IMR-90 (cell line): ENCODE measurements at regions not wholly inside any gene's neighbourhood (a gene's known extent, or its start where the extent isn't known, plus 50 kb on each side); places are given as distances from the start of the nearest gene placed in this dataset.

ENCODE experiments used
- ATAC-seq: fragments of 200-7000 bp; cut with Tn5 transposase; 2 replicates; pipeline ENCODE4 v1.9.1; 2020; ENCODE audit warnings: low read depth, mild to moderate bottlenecking, moderate library complexity
- BruUV-seq: library from RNA; stranded (reverse); fragments of 400-500 nt; replicated peaks from 2 replicates; lab custom pipeline; 2021; lab: Mats Ljungman, UMichigan
- CTCF ChIA-PET: fragments of 300-600 bp; formaldehyde crosslinking; extraction: SDS; loops from one replicate; lab custom pipeline; 2021; ENCODE audit warnings: antibody characterized with exemption; lab: Yijun Ruan, JAX
- POLR2A ChIA-PET: fragments of 300-600 bp; sonication (Branson Sonifier 250); formaldehyde crosslinking; loops from one replicate; lab custom pipeline; 2022; ENCODE audit warnings: antibody characterized with exemption; ENCODE audit not compliant: unreplicated experiment; lab: Charles Lee
- DNase-seq: peaks from one replicate; pipeline ENCODE4 v3.0.0; 2013
- H2AFZ ChIP-seq: replicated peaks from 2 replicates; pipeline ENCODE3; 2013; ENCODE audit warnings: low read length, mild to moderate bottlenecking; ENCODE audit not compliant: poor library complexity
- H2AK5ac ChIP-seq: 2 replicates; pipeline ENCODE4 v1.6.1; 2013; ENCODE audit warnings: low read depth, low read length, inconsistent platforms
- H2AK9ac ChIP-seq: replicated peaks from 2 replicates; pipeline ENCODE3; 2013; ENCODE audit warnings: mild to moderate bottlenecking, low read depth, low read length, moderate library complexity; ENCODE audit not compliant: poor library complexity
- H2BK120ac ChIP-seq: 2 replicates; pipeline ENCODE4 v1.6.1; 2013; ENCODE audit warnings: low read depth, low read length, inconsistent platforms
- H2BK15ac ChIP-seq: 3 replicates; pipeline ENCODE4 v1.6.1; 2013; ENCODE audit warnings: low read depth, low read length, inconsistent platforms
- H2BK20ac ChIP-seq: 2 replicates; pipeline ENCODE4 v1.6.1; 2013; ENCODE audit warnings: low read depth, mild to moderate bottlenecking, inconsistent platforms, low read length, moderate library complexity
- H2BK5ac ChIP-seq: 2 replicates; pipeline ENCODE4 v1.6.1; 2013; ENCODE audit warnings: mild to moderate bottlenecking, low read depth, low read length, inconsistent platforms; ENCODE audit not compliant: poor library complexity, severe bottlenecking
- H3K14ac ChIP-seq: replicated peaks from 2 replicates; pipeline ENCODE4 v1.6.1; 2013; ENCODE audit warnings: low read depth, low read length, inconsistent platforms
- H3K18ac ChIP-seq: 2 replicates; pipeline ENCODE4 v1.6.1; 2013; ENCODE audit warnings: low read depth, low read length, control low read depth
- H3K23ac ChIP-seq: 2 replicates; pipeline ENCODE4 v1.6.1; 2013; ENCODE audit warnings: low read depth, low read length, inconsistent platforms
- H3K27ac ChIP-seq: 2 replicates; pipeline ENCODE4 v1.5.1; 2013; ENCODE audit warnings: mild to moderate bottlenecking, control low read depth, low read length; ENCODE audit not compliant: insufficient read depth
- H3K27me3 ChIP-seq: 2 replicates; pipeline ENCODE4 v1.6.1; 2013; ENCODE audit warnings: low read length; ENCODE audit not compliant: control insufficient read depth, insufficient read depth
- H3K36me3 ChIP-seq: 2 replicates; pipeline ENCODE4 v1.6.1; 2013; ENCODE audit warnings: low read length, mixed read lengths; ENCODE audit not compliant: control insufficient read depth, insufficient read depth
- H3K4ac ChIP-seq: 2 replicates; pipeline ENCODE4 v1.6.1; 2013; ENCODE audit warnings: low read depth, low read length, inconsistent platforms
- H3K4me1 ChIP-seq: 2 replicates; pipeline ENCODE4 v1.6.1; 2013; ENCODE audit warnings: low read length, mixed read lengths; ENCODE audit not compliant: control insufficient read depth, insufficient read depth
- H3K4me2 ChIP-seq: 2 replicates; pipeline ENCODE4 v1.6.1; 2013; ENCODE audit warnings: low read depth, mild to moderate bottlenecking, control low read depth, low read length, moderate library complexity
- H3K4me3 ChIP-seq: 2 replicates; pipeline ENCODE4 v1.5.1; 2013; ENCODE audit warnings: low read depth, mild to moderate bottlenecking, control low read depth, low read length, moderate library complexity; ENCODE audit not compliant: insufficient read depth
- H3K56ac ChIP-seq: 2 replicates; pipeline ENCODE4 v1.6.1; 2013; ENCODE audit warnings: low read length, inconsistent platforms; ENCODE audit not compliant: insufficient read depth; ENCODE audit errors: extremely low read depth
- H3K79me1 ChIP-seq, 2 experiments: 2 replicates each; pipeline ENCODE4 v1.6.1; 2013; ENCODE audit warnings: low read length in 2 of 2, inconsistent platforms in 1 of 2, low read depth in 1 of 2
- H3K9ac ChIP-seq: 2 replicates; pipeline ENCODE4 v1.6.1; 2013; ENCODE audit warnings: low read depth, low read length, control low read depth
- H3K9me1 ChIP-seq: 2 replicates; pipeline ENCODE4 v1.6.1; 2013; ENCODE audit warnings: low read length, inconsistent platforms; ENCODE audit not compliant: insufficient read depth
- H3K9me3 ChIP-seq: 2 replicates; pipeline ENCODE4 v1.6.1; 2013; ENCODE audit warnings: low read length; ENCODE audit not compliant: control insufficient read depth, insufficient read depth
- H4K20me1 ChIP-seq: 2 replicates; pipeline ENCODE4 v1.6.1; 2013; ENCODE audit warnings: low read length, inconsistent platforms; ENCODE audit not compliant: insufficient read depth
- H4K5ac ChIP-seq: 2 replicates; pipeline ENCODE4 v1.6.1; 2013; ENCODE audit warnings: mild to moderate bottlenecking, low read depth, low read length, control low read depth
- H4K8ac ChIP-seq, 2 experiments: 2 replicates each; pipeline ENCODE4 v1.6.1; 2013; ENCODE audit warnings: low read depth in 2 of 2, low read length in 2 of 2, control low read depth in 1 of 2, inconsistent platforms in 1 of 2
- H4K91ac ChIP-seq: 2 replicates; pipeline ENCODE4 v1.6.1; 2013; ENCODE audit warnings: low read depth, low read length, inconsistent platforms; ENCODE audit not compliant: insufficient read depth
- MAFK ChIP-seq: IDR thresholded peaks from 2 replicates; pipeline ENCODE4 v1.6.1; 2012; ENCODE audit warnings: low read depth, low read length, improper control_type of control experiment
- MAZ ChIP-seq: IDR thresholded peaks from 2 replicates; pipeline ENCODE4 v1.6.1; 2012; ENCODE audit warnings: low read depth, mild to moderate bottlenecking, low read length, improper control_type of control experiment, moderate library complexity, borderline replicate concordance
- RAD21 ChIP-seq: IDR thresholded peaks from 2 replicates; pipeline ENCODE4 v1.6.1; 2012; ENCODE audit warnings: low read length, improper control_type of control experiment
- RCOR1 ChIP-seq: IDR thresholded peaks from 2 replicates; pipeline ENCODE4 v1.6.1; 2012; ENCODE audit warnings: mild to moderate bottlenecking, low read length, improper control_type of control experiment; ENCODE audit not compliant: insufficient replicate concordance
- RFX5 ChIP-seq: IDR thresholded peaks from 2 replicates; pipeline ENCODE4 v1.8.0; 2012; ENCODE audit warnings: low read depth, mild to moderate bottlenecking, low read length, moderate library complexity
- SMC3 ChIP-seq: fragments of 150-350 bp; IDR thresholded peaks from 2 replicates; pipeline ENCODE4 v1.6.1; 2016; ENCODE audit warnings: low read depth, mild to moderate bottlenecking, antibody characterized with exemption, low read length, moderate library complexity
- WGBS, 2 experiments: methylation state at CpG; one replicate each; pipeline versions ENCODE4 v1.1.5 to v1.1.7; 2013; ENCODE audit warnings: missing lambda C conversion rate in 2 of 2; ENCODE audit not compliant: insufficient read length in 1 of 2; ENCODE audit errors: extremely low coverage in 2 of 2; 5-methylcytosine and 5-hydroxymethylcytosine counted together
- dilution Hi-C: fragments of 300-500 bp; cut with HindIII; formaldehyde crosslinking; loops from one replicate; pipeline ENCODE4 v1.14.3; 2018; ENCODE audit warnings: low sequenced_read_pairs; ENCODE audit not compliant: unreplicated experiment
- in situ Hi-C: fragments of 300-500 bp; cut with MboI; formaldehyde crosslinking; loops from 3 replicates; pipeline ENCODE4 v1.14.3; 2019; ENCODE audit warnings: low sequenced_read_pairs, inconsistent platforms, mixed read lengths
- intact Hi-C: fragments of 100-400 bp; cut with micrococcal nuclease; formaldehyde crosslinking; loops from 2 replicates; pipeline ENCODE4 v1.10.0; 2022

DNA sequence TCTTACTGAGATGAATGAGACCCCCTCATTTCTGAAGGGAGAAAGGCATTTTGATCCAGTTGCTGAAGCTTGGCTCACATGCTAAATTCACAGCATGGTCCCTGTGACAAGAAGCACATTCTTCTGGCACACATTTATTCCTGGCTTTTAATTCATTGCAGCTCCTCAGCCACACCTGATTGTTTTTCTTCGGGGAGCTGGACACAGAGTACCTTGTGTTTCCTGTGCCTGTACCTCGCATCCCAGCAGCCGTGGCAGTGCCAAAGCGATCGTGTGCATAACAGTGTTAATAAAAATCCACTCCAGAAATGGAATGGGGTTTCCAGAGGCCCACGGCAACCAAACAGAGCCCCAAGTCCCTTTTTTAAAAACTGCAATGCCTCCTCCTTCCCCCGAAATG is 615.3 kb upstream of the MGMT start:
- Histone ChIP-seq H3K9me3 (peaks cover 31% of the 10 kb centered on the region), H2BK120ac (no peak overlapping the region), H2AK5ac (no peak overlapping the region), H4K91ac (no peak overlapping the region), H2BK15ac (no peak overlapping the region), H3K79me1 (no peaks in the 10 kb centered on the region), H3K14ac (no peak overlapping the region), H3K4me2 (no peak overlapping the region), H2AK9ac (no peak overlapping the region), H3K4ac (no peak overlapping the region), H3K27me3 (no peaks in the 10 kb centered on the region), H3K23ac (no peak overlapping the region), H3K18ac (no peak overlapping the region), H4K8ac (no peak overlapping the region), H3K56ac (no peak overlapping the region), H3K27ac (no peak overlapping the region), H4K5ac (no peak overlapping the region), H2BK20ac (no peak overlapping the region), H3K4me1 (no peaks in the 10 kb centered on the region), H3K9ac (no peak overlapping the region), H3K4me3 (no peak overlapping the region), H2AFZ (no peak overlapping the region), H2BK5ac (no peak overlapping the region), H3K9me1 (no peaks in the 10 kb centered on the region), H3K36me3 (no peaks in the 10 kb centered on the region), H4K20me1 (no peaks in the 10 kb centered on the region)
- dilution Hi-C loops (no loop called here), intact Hi-C loops (no loop called here), in situ Hi-C loops (no loop called here)
- TF ChIP-seq MAFK (no peak), RAD21 (no peak), RCOR1 (no peak), RFX5 (no peak), MAZ (no peak), SMC3 (no peak)
- DNase-seq (no peak), ATAC-seq (no peak)
- no TSS peak for BruUV-seq
- 17% methylated on average over 1 of the region's 7 CpGs; no CpG with 5 or more reads in 1 of the 2 experiments for WGBS, 2 experiments
- POLR2A ChIA-PET: no interaction called here
- CTCF ChIA-PET: interaction anchor here (0.6 kb wide), 1 partner anchor 231 kb away, joined by 3 read pairs; no protein-coding TSS in a partner anchor
